Parathyroid adenoma (tissue), 2 donors: ENCODE measurements at regions not wholly inside any gene's neighbourhood (a gene's known extent, or its start where the extent isn't known, plus 50 kb on each side); places are given as distances from the start of the nearest gene placed in this dataset.

Source experiments
- H2AFZ ChIP-seq: fragments of 300-600 bp; sonication (generic); one replicate; pipeline ENCODE4 v1.7.0; 2017; ENCODE audit warnings: antibody characterized with exemption, mild to moderate bottlenecking
- H3K27ac ChIP-seq: fragments of 300-600 bp; sonication (generic); one replicate; pipeline ENCODE4 v1.7.0; 2017
- H3K27me3 ChIP-seq: fragments of 300-600 bp; sonication (generic); one replicate; pipeline ENCODE4 v1.7.0; 2017; ENCODE audit warnings: low read length; ENCODE audit not compliant: control insufficient read depth, insufficient read depth
- H3K36me3 ChIP-seq: fragments of 300-600 bp; sonication (generic); one replicate; pipeline ENCODE4 v1.7.0; 2017; ENCODE audit warnings: low read length; ENCODE audit not compliant: control insufficient read depth, insufficient read depth
- H3K4me1 ChIP-seq: fragments of 300-600 bp; sonication (generic); one replicate; pipeline ENCODE4 v1.7.0; 2017; ENCODE audit warnings: control low read depth
- H3K4me2 ChIP-seq: fragments of 300-600 bp; sonication (generic); one replicate; pipeline ENCODE4 v1.7.0; 2017; ENCODE audit warnings: low read length
- H3K4me3 ChIP-seq: fragments of 300-600 bp; sonication (generic); one replicate; pipeline ENCODE4 v1.7.0; 2017; ENCODE audit warnings: low read depth, low read length
- H3K79me2 ChIP-seq: fragments of 300-600 bp; sonication (generic); one replicate; pipeline ENCODE4 v1.7.0; 2017; ENCODE audit warnings: control low read depth
- H3K9ac ChIP-seq: fragments of 300-600 bp; sonication (generic); one replicate; pipeline ENCODE4 v1.7.0; 2017; ENCODE audit warnings: mild to moderate bottlenecking
- H3K9me3 ChIP-seq: fragments of 300-600 bp; sonication (generic); one replicate; pipeline ENCODE4 v1.7.0; 2017; ENCODE audit warnings: low read length; ENCODE audit not compliant: control insufficient read depth
- TF ChIP-seq, protein P1 (sequence below): fragments of 300-600 bp; sonication (generic); IDR thresholded peaks from one replicate; pipeline ENCODE4 v1.7.0; 2017; ENCODE audit warnings: antibody characterized with exemption, mild to moderate bottlenecking
- donor health status: primary hyperparathyroidism.

DNA sequence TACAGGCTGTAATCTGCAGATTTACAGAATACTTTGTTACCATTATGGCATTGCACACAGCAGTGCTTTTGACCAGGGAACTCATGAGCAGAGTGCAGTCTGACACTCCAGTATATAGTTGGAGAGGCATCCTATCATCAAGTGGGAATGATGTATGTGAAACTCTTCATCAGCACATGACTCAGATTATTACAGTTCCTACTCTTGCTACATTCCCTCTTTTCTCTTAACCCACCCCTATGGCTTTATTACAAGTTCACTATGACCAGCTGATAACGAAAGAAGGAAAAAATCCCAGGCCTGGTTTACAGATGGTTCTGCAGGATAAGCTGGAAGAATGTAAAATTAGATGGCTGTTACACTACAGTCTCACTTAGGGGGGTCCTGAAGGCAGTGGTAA is 385.9 kb downstream of the RASEF start:
- TF ChIP-seq, protein P1, sequence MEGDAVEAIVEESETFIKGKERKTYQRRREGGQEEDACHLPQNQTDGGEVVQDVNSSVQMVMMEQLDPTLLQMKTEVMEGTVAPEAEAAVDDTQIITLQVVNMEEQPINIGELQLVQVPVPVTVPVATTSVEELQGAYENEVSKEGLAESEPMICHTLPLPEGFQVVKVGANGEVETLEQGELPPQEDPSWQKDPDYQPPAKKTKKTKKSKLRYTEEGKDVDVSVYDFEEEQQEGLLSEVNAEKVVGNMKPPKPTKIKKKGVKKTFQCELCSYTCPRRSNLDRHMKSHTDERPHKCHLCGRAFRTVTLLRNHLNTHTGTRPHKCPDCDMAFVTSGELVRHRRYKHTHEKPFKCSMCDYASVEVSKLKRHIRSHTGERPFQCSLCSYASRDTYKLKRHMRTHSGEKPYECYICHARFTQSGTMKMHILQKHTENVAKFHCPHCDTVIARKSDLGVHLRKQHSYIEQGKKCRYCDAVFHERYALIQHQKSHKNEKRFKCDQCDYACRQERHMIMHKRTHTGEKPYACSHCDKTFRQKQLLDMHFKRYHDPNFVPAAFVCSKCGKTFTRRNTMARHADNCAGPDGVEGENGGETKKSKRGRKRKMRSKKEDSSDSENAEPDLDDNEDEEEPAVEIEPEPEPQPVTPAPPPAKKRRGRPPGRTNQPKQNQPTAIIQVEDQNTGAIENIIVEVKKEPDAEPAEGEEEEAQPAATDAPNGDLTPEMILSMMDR = no peak
- no peak overlapping the region for H3K4me3 ChIP-seq
- no peak overlapping the region for H3K9ac ChIP-seq
- H3K4me1 ChIP-seq = no peaks in the 10 kb centered on the region
- H3K27me3 ChIP-seq = no peaks in the 10 kb centered on the region
- no peaks in the 10 kb centered on the region for H3K79me2 ChIP-seq
- H3K27ac ChIP-seq = no peak overlapping the region
- H2AFZ ChIP-seq = no peak overlapping the region
- H3K9me3 ChIP-seq = no peaks in the 10 kb centered on the region
- H3K4me2 ChIP-seq = no peak overlapping the region
- H3K36me3 ChIP-seq = no peaks in the 10 kb centered on the region

DNA sequence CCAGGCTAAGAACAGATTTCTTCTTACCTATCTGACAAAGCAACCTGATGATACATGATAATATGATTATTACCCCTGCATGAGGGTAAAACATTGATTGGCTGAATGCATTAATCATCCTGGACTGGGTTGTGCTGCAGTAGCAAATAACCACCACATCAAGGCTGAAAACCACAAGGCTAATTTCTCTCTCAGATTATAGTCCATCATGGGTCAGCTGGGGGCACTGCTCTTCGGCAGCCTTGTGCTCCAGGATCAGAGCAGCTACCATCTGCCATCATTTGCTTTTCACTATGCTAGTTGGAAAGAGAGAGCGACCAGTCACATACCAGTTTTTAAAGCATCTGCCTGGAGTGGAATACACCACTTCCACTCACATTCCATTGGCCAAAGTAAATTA is 383.5 kb downstream of the RASEF start:
- H2AFZ ChIP-seq = no peak overlapping the region
- no peak overlapping the region for H3K27ac ChIP-seq
- H3K79me2 ChIP-seq = no peaks in the 10 kb centered on the region
- no peaks in the 10 kb centered on the region for H3K27me3 ChIP-seq
- no peak overlapping the region for H3K4me2 ChIP-seq
- no peaks in the 10 kb centered on the region for H3K9me3 ChIP-seq
- H3K36me3 ChIP-seq = no peaks in the 10 kb centered on the region
- H3K4me1 ChIP-seq = no peaks in the 10 kb centered on the region
- no peak overlapping the region for H3K4me3 ChIP-seq
- TF ChIP-seq, protein P1 = no peak
- no peak overlapping the region for H3K9ac ChIP-seq

DNA sequence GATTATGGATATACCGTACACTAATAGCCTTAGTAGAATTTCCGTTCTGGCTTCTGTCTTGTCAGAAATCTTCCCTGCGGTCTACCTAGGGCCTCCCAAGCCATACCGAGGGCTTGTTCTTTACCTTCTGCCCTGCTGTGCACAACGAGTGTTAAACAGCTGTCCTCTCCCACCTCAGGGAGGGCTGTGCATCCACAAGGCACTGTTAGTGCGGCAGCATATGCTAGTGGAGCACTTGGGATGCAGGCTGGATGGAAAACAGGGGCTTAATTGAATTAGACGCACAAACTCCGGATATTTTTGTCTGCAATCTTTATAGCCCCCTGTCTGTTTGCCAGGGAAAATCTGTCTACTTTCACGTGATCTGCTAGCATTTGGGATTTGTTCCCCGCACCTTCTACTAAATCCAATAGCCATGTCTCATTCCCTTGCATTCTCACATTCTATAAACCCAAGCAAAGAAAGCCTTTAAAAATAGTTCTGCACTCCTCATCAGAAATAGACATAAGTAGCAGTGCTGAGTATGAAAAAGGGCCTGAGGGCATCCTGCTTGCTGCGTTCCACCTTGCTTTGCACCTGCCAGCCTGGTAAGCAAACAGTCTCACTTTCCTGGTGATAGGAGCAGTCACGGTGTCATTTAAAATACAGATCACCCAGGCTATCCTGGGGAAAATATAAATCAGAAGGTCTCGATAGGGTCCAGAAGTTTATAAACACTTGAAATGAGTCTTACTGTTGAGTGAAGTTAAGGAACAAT is 382.6 kb downstream of the RASEF start:
- no peaks in the 10 kb centered on the region for H3K4me1 ChIP-seq
- TF ChIP-seq, protein P1 = no peak
- no peak overlapping the region for H3K9ac ChIP-seq
- no peak overlapping the region for H3K4me3 ChIP-seq
- H3K27ac ChIP-seq = no peak overlapping the region
- no peak overlapping the region for H2AFZ ChIP-seq
- H3K36me3 ChIP-seq = no peaks in the 10 kb centered on the region
- H3K4me2 ChIP-seq = no peak overlapping the region
- H3K79me2 ChIP-seq = no peaks in the 10 kb centered on the region
- no peaks in the 10 kb centered on the region for H3K9me3 ChIP-seq
- H3K27me3 ChIP-seq = no peaks in the 10 kb centered on the region

DNA sequence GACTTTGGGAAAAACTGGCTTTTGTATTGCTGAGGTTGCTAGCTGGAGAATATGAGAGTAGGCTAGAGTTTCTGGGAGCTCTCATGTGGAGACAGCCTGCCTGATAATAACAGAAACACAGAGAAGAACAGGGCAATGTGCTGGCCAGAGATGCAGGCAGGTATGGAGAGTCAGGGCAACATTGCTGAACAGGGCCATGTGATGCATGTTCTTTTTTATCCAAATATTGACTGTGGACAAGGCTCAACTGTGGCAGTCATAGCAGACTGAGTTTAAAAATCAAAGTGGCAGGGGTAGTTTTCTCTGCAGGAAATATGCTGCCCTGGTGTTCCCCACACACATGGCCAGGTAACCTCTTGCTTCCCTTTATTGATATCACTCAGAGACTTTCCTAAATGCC is 381.1 kb downstream of the RASEF start:
- Histone ChIP-seq H3K4me2 (no peak overlapping the region), H3K4me1 (no peaks in the 10 kb centered on the region), H3K9me3 (no peaks in the 10 kb centered on the region), H3K9ac (no peak overlapping the region), H3K27ac (no peak overlapping the region), H3K36me3 (no peaks in the 10 kb centered on the region), H3K4me3 (no peak overlapping the region), H3K27me3 (no peaks in the 10 kb centered on the region), H2AFZ (no peak overlapping the region), H3K79me2 (no peaks in the 10 kb centered on the region)
- TF ChIP-seq, protein P1 = no peak

DNA sequence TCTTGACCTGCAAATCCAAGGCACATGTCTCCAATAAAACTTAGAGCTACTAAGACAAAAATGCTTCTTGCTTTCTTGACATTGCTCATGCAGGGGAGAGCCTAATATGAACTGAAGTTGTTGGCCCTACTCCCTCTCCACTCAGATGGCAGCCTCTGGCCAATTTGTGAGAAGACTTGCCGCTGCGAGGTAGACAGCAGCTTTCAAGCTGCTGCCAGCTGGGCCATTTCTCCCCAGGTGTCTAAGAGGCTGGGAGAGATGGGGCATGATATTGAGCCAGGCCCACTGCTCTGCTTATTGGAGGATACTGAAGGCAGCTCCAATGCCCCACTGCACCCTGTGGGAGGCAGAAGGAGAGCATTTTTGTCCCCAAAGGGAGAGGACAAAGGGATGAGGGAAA is 380.5 kb downstream of the RASEF start:
- H2AFZ ChIP-seq = no peak overlapping the region
- TF ChIP-seq, protein P1 = no peak

More for the DNA sequence above, 380.5 kb downstream of the RASEF start:
- no peak overlapping the region for H3K9ac ChIP-seq
- no peak overlapping the region for H3K4me3 ChIP-seq
- H3K79me2 ChIP-seq = no peaks in the 10 kb centered on the region
- no peaks in the 10 kb centered on the region for H3K27me3 ChIP-seq
- no peaks in the 10 kb centered on the region for H3K9me3 ChIP-seq
- H3K4me2 ChIP-seq = no peak overlapping the region
- H3K4me1 ChIP-seq = no peaks in the 10 kb centered on the region
- H3K27ac ChIP-seq = no peak overlapping the region
- no peaks in the 10 kb centered on the region for H3K36me3 ChIP-seq
